ENCODE measurements at regions not wholly inside any gene's neighbourhood (a gene's known extent, or its start where the extent isn't known, plus 50 kb on each side); places are given as distances from the start of the nearest gene placed in this dataset.

DNA sequence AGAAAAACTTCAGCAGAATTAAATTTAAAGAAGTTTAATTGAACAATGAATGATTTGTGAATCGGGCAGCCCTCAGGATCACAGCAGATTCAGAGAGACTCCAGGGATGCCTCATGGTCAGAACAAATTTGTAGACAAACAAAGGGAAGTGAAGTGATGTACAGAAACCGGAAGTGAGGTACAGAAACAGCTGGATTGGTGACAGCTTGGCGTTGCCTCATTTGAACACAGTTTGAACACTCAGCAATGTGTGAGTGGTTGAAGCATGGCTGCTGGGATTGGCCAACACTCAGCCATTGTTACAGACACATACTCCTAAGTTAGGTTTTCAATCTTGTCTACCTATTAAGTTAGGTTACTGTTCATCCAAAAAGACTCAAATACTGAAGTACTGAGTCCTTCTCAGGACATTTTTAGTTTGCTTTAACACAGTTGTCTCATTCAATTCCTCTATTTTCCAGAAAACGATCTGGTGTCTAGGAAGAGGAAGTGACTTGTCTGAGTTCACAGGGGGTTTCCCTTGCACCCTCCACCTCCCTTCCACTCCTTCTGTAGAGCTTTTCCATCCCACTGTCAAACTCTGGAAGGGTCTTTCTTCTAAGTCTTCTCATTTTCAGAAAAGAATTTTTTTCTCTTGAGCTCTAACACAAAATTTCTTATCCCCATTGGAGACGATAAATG, 137.9 kb downstream of the SLC4A3 start:
- DNase-seq (ENCODE audit: extremely low read depth in 1 of 2, low read depth in 1 of 2), result no peak

- DNase-seq (ENCODE audit: extremely low read depth in 1 of 2, low read depth in 1 of 2), result no peak
Observed at GRCh38 chr2:219766658-219767057, 139.2 kb downstream of the SLC4A3 start.

- DNase-seq (ENCODE audit: extremely low read depth in 1 of 2, low read depth in 1 of 2), result no peak
Observed at GRCh38 chr2:219769090-219769910, 141.9 kb downstream of the SLC4A3 start.

GRCh38 chr2:219772103-219772635, 144.7 kb downstream of the SLC4A3 start:
- DNase-seq (ENCODE audit: extremely low read depth in 1 of 2, low read depth in 1 of 2), result no peak

- no peak for DNase-seq (ENCODE audit: extremely low read depth in 1 of 2, low read depth in 1 of 2)
Observed at GRCh38 chr2:219772697-219773096, 145.3 kb downstream of the SLC4A3 start.

DNA sequence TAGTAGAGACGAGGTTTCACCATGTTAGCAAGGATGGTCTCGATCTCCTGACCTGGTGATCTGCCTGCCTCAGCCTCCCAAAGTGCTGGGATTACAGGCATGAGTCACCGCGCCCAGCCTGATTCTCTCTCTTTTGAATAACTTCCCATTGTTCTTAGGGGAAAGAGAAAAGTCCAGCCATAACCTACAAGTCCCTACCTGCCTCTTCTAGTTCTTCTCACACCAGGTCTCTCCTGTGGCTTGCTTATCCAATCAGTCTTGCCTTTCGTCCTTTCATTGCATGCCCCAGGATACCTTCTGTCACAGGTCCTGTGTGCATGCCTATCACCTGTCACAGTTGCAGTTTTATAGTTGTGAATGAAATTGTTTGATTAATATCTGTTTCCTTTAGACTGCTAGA, 148.1 kb downstream of the SLC4A3 start:
- DNase-seq (ENCODE audit: extremely low read depth in 1 of 2, low read depth in 1 of 2), result no peak

- DNase-seq (ENCODE audit: extremely low read depth in 1 of 2, low read depth in 1 of 2), result no peak
Observed at GRCh38 chr2:219777388-219777787, 150.0 kb downstream of the SLC4A3 start.

GRCh38 chr2:219778189-219778588, 150.8 kb downstream of the SLC4A3 start:
- DNase-seq (ENCODE audit: extremely low read depth in 1 of 2, low read depth in 1 of 2), result no peak

- DNase-seq (ENCODE audit: extremely low read depth in 1 of 2, low read depth in 1 of 2), result no peak
Observed at GRCh38 chr2:219782737-219783348, 155.4 kb downstream of the SLC4A3 start.

- no peak for DNase-seq (ENCODE audit: extremely low read depth in 1 of 2, low read depth in 1 of 2)
Observed at GRCh38 chr2:219783359-219783975, 156.0 kb downstream of the SLC4A3 start.

DNA sequence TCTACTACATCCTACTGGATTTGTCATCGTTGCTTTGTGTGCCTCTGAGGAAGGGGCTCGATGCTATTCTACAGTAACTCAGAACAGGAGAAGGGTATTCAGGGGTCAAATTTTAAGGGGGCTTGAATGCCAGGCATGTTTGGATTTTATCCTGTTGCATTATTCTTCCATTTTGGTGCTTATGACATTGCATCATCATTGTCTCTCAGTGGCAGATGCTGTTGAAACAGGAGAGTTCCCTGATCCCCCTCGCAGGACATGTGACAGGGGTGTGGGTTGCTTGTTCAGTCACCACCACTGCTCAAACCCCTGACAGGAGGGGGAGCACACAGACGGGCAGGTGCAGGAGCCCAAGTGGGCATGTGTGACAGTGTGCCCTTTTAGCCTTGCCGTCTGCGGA, 156.7 kb downstream of the SLC4A3 start:
- no peak for DNase-seq (ENCODE audit: extremely low read depth in 1 of 2, low read depth in 1 of 2)

DNA sequence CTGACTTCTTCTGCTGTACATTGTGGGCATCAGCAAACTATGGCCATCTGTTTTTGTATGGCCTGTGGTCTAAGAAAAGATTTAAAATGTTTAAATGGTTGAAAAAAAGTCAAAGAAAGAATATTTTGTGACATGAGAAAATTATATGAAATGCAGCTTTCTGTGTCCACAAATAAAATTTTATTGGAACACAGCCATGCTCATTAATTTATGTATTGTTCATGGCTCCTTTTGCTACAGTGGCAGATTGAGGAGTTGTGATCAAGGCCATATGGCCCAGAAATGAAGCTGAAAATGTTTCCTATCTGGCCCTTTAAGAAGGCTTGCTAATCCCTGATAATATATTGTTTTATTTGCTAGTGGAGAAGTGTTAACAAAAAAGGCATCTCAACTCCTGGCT, 162.0 kb downstream of the SLC4A3 start:
- no peak for DNase-seq (ENCODE audit: extremely low read depth in 1 of 2, low read depth in 1 of 2)

DNA sequence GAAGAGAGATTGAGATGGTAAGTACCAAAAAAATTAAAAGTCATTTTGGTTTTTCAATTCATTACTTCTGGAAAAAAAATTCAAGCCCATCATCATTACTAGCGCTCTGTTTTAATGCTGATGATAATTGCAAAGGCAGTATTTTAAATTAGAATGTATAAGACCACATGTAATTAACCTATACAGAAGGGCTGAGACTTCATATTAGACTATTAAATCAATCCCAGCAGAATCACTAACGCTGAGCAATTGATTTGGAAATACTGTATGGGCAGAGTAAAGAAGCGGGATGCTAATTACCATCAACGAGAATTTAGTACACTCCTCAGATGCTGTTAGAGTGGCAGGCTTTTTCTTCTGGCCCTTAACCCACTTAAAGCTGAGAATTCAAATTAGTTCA, 165.0 kb downstream of the SLC4A3 start:
- no peak for DNase-seq (ENCODE audit: extremely low read depth in 1 of 2, low read depth in 1 of 2)

GRCh38 chr2:219798430-219798829, 171.0 kb downstream of the SLC4A3 start:
- no peak for DNase-seq (ENCODE audit: extremely low read depth in 1 of 2, low read depth in 1 of 2)

- DNase-seq (ENCODE audit: extremely low read depth in 1 of 2, low read depth in 1 of 2), result no peak
Observed at GRCh38 chr2:219803294-219803693, 175.9 kb downstream of the SLC4A3 start.

GRCh38 chr2:219810895-219811294, 183.5 kb downstream of the SLC4A3 start:
- DNase-seq (ENCODE audit: extremely low read depth in 1 of 2, low read depth in 1 of 2), result no peak

GRCh38 chr2:219812672-219813071, 185.2 kb downstream of the SLC4A3 start:
- no peak for DNase-seq (ENCODE audit: extremely low read depth in 1 of 2, low read depth in 1 of 2)

DNA sequence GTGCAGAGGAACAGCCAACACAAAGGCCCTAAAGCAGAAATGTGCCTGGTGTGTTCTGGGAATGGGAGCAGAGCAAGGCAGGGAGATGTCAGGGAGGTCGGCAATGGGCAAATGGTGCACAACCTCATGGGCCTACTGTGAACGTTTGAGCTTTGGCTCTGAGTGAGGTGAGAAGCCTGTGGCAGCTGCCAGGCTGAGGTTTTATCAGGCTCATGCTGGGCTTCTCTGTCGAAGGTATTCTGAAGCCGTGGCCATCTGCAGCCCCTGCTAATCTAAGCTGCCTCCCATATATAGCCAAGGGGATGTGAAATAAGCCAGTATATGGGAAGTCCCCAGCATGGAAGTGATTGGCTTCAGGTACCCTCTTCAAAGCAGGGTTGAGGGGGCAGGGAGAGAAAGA, 193.3 kb downstream of the SLC4A3 start:
- no peak for DNase-seq (ENCODE audit: extremely low read depth in 1 of 2, low read depth in 1 of 2)

- DNase-seq (ENCODE audit: extremely low read depth in 1 of 2, low read depth in 1 of 2), result no peak
Observed at GRCh38 chr2:219823574-219823973, 196.1 kb downstream of the SLC4A3 start.

- no peak for DNase-seq (ENCODE audit: extremely low read depth in 1 of 2, low read depth in 1 of 2)
Observed at GRCh38 chr2:219824996-219825395, 197.6 kb downstream of the SLC4A3 start.

DNA sequence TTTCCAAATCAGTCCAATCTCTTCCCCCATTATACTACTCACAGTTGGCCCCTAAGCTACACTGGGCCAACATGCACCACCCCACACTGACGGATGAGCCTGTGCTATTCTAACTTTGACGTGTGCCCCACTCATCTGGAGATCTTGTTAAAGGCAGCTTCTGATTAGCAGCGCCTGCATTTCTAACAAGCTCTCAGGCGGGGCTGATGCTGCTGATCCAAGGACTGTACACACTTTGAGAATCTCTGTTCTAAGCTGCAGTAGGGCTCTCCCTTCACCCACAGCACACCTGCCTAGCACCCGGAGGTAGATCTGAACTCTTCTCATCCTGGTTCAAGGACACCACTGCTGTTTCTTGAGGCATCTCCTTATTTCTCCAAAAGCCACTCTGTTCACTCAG, 200.7 kb downstream of the SLC4A3 start:
- DNase-seq (ENCODE audit: extremely low read depth in 1 of 2, low read depth in 1 of 2), result no peak
